Parathyroid adenoma (tissue), 2 donors: ENCODE measurements at regions not wholly inside any gene's neighbourhood (a gene's known extent, or its start where the extent isn't known, plus 50 kb on each side); places are given as distances from the start of the nearest gene placed in this dataset.
A peak's percentile ranks its signal among the peaks of the same experiment; 100 is the strongest.

ENCODE experiments used
- H2AFZ ChIP-seq: fragments of 300-600 bp; sonication (generic); one replicate; pipeline ENCODE4 v1.7.0; 2017; ENCODE audit warnings: antibody characterized with exemption, mild to moderate bottlenecking
- H3K27ac ChIP-seq: fragments of 300-600 bp; sonication (generic); one replicate; pipeline ENCODE4 v1.7.0; 2017
- H3K27me3 ChIP-seq: fragments of 300-600 bp; sonication (generic); one replicate; pipeline ENCODE4 v1.7.0; 2017; ENCODE audit warnings: low read length; ENCODE audit not compliant: control insufficient read depth, insufficient read depth
- H3K36me3 ChIP-seq: fragments of 300-600 bp; sonication (generic); one replicate; pipeline ENCODE4 v1.7.0; 2017; ENCODE audit warnings: low read length; ENCODE audit not compliant: control insufficient read depth, insufficient read depth
- H3K4me1 ChIP-seq: fragments of 300-600 bp; sonication (generic); one replicate; pipeline ENCODE4 v1.7.0; 2017; ENCODE audit warnings: control low read depth
- H3K4me2 ChIP-seq: fragments of 300-600 bp; sonication (generic); one replicate; pipeline ENCODE4 v1.7.0; 2017; ENCODE audit warnings: low read length
- H3K4me3 ChIP-seq: fragments of 300-600 bp; sonication (generic); one replicate; pipeline ENCODE4 v1.7.0; 2017; ENCODE audit warnings: low read depth, low read length
- H3K79me2 ChIP-seq: fragments of 300-600 bp; sonication (generic); one replicate; pipeline ENCODE4 v1.7.0; 2017; ENCODE audit warnings: control low read depth
- H3K9ac ChIP-seq: fragments of 300-600 bp; sonication (generic); one replicate; pipeline ENCODE4 v1.7.0; 2017; ENCODE audit warnings: mild to moderate bottlenecking
- H3K9me3 ChIP-seq: fragments of 300-600 bp; sonication (generic); one replicate; pipeline ENCODE4 v1.7.0; 2017; ENCODE audit warnings: low read length; ENCODE audit not compliant: control insufficient read depth
- TF ChIP-seq, protein P1 (sequence below): fragments of 300-600 bp; sonication (generic); IDR thresholded peaks from one replicate; pipeline ENCODE4 v1.7.0; 2017; ENCODE audit warnings: antibody characterized with exemption, mild to moderate bottlenecking
- donor health status: primary hyperparathyroidism.

DNA sequence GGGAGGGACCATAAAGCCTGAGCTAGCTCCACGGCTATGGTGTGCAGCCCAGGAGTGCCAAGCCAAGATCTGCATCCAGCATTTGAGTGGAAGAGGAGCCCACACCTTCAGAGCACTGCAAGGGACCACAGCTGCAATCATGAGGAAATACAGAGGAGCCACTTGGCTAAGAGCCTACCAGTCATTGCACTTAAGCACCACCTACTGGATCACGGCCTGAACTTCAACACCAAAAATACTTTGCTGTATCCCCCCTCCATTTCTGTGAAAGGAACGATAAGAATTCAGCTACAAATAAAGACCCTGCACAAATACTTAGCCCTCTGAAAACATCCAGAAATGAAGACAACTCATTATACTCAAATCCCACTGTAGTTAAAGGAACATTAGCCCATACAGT lies 545.3 kb downstream of the TSN start:
- TF ChIP-seq, protein P1, sequence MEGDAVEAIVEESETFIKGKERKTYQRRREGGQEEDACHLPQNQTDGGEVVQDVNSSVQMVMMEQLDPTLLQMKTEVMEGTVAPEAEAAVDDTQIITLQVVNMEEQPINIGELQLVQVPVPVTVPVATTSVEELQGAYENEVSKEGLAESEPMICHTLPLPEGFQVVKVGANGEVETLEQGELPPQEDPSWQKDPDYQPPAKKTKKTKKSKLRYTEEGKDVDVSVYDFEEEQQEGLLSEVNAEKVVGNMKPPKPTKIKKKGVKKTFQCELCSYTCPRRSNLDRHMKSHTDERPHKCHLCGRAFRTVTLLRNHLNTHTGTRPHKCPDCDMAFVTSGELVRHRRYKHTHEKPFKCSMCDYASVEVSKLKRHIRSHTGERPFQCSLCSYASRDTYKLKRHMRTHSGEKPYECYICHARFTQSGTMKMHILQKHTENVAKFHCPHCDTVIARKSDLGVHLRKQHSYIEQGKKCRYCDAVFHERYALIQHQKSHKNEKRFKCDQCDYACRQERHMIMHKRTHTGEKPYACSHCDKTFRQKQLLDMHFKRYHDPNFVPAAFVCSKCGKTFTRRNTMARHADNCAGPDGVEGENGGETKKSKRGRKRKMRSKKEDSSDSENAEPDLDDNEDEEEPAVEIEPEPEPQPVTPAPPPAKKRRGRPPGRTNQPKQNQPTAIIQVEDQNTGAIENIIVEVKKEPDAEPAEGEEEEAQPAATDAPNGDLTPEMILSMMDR, result no peak
- Histone ChIP-seq H3K36me3 (no peaks in the 10 kb centered on the region), H3K9me3 (no peaks in the 10 kb centered on the region), H3K4me2 (no peak overlapping the region), H3K4me3 (no peak overlapping the region), H2AFZ (no peak overlapping the region), H3K27ac (no peak overlapping the region), H3K4me1 (no peaks in the 10 kb centered on the region), H3K27me3 (no peaks in the 10 kb centered on the region), H3K79me2 (no peaks in the 10 kb centered on the region), H3K9ac (no peak overlapping the region)

DNA sequence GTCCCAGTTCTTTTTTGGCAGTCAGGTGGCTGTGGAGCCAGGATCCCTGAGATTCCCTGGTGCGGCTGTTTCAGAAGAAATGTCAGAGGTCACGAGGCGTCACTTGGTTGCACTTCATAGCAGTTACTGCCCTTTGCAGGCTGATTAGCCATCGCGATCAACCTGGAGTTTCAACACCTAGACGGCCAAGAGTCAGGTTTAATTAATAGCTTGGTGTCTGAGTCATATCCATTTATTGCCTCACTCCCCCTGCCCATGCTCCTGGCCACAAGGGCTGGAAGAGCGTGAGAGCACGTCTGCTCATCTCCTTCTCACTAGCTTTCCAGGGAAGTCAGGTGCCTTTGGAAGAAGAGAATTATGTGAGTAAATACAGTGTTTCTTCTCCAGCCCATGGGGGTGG lies 552.3 kb downstream of the TSN start:
- Histone ChIP-seq H2AFZ (peak overlapping the region; percentile 75), H3K9me3 (no peaks in the 10 kb centered on the region), H3K27ac (peak overlapping the region; percentile 82), H3K4me3 (no peak overlapping the region), H3K4me2 (no peak overlapping the region), H3K9ac (no peak overlapping the region), H3K4me1 (peaks cover 29% of the 10 kb centered on the region), H3K36me3 (no peaks in the 10 kb centered on the region), H3K27me3 (no peaks in the 10 kb centered on the region), H3K79me2 (no peaks in the 10 kb centered on the region)
- TF ChIP-seq, protein P1, result no peak

DNA sequence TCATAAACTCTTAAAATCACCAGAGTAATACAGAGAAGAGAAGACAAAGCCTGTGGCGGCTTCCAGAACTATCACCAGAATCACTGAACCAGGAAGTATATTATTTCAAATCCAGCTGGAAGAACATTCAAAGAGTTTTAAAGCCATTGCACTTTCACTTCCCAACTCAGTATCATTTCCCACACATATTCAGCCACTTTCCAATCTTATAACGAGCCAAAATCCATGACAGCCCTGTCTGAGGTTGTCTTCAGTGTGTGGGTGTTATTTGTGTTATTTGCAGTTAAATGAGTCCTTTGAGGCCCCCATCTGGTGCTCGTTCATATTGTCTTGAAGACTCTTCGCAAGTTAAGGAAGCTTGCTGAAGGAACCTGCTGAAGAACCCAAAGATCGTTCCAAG lies 559.9 kb downstream of the TSN start:
- Histone ChIP-seq H3K4me2 (no peak overlapping the region), H3K4me1 (peaks cover 8% of the 10 kb centered on the region), H2AFZ (peak overlapping the region; percentile 4), H3K79me2 (no peaks in the 10 kb centered on the region), H3K9me3 (no peaks in the 10 kb centered on the region), H3K27ac (no peak overlapping the region), H3K36me3 (no peaks in the 10 kb centered on the region), H3K27me3 (no peaks in the 10 kb centered on the region), H3K4me3 (no peak overlapping the region), H3K9ac (no peak overlapping the region)
- TF ChIP-seq, protein P1, result no peak

DNA sequence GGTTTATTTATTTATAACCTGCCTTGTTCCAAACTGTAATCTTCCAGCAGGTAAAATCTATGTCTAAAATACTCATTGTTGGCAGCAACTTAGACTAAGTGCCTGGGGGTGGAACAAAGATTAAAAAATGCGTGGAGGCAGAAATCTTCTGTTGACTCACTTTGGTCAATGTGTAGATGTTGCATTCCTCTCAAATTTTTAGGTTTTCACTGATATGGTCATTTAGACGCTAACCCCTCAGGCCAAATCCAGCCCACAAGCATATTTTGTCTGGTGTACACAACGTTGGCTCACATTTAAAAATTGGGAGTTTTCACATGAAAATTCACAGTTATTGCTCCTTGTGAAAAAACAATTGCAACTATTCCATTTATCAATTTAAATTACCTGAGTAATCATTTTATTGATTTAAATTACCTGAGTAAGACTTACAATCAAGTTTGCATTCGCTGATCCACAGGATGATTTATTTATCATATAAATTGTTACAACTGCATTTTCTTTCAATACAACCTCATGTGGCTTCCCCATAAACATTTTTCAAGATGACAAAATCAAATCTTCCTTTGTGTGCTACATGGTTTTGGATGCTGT lies 564.2 kb downstream of the TSN start:
- H2AFZ ChIP-seq, result no peak overlapping the region
- peaks cover 31% of the 10 kb centered on the region for H3K4me1 ChIP-seq
- no peak overlapping the region for H3K4me3 ChIP-seq
- TF ChIP-seq, protein P1, result no peak
- H3K9me3 ChIP-seq, result no peaks in the 10 kb centered on the region
- no peak overlapping the region for H3K9ac ChIP-seq
- no peak overlapping the region for H3K4me2 ChIP-seq
- no peaks in the 10 kb centered on the region for H3K27me3 ChIP-seq
- H3K79me2 ChIP-seq, result no peaks in the 10 kb centered on the region
- H3K36me3 ChIP-seq, result no peaks in the 10 kb centered on the region
- H3K27ac ChIP-seq, result no peak overlapping the region

DNA sequence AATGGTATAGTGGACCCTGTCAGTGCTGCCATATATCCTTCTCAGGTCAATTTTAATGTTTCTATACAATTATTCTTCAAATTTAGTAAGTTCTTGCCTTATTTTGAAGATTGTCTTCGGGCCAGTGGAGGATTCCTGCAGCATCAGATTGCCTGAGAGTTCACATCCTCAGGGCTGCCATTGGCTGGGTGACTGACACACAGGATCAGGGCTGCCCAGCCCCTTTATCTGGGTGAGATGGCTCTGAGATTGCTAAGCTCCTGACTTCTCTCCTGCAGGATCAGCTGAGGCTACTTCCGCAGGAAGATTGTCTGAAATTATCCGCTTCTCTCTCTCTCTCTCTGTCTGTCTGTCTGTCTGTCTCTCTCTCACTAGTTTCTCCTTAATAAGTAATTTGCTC lies 567.4 kb downstream of the TSN start:
- Histone ChIP-seq H2AFZ (peak overlapping the region; percentile 54), H3K4me2 (no peak overlapping the region), H3K4me3 (no peak overlapping the region), H3K36me3 (no peaks in the 10 kb centered on the region), H3K9me3 (no peaks in the 10 kb centered on the region), H3K4me1 (peaks cover 22% of the 10 kb centered on the region), H3K9ac (no peak overlapping the region), H3K27ac (peak overlapping the region; percentile 83), H3K79me2 (no peaks in the 10 kb centered on the region), H3K27me3 (no peaks in the 10 kb centered on the region)
- TF ChIP-seq, protein P1, result no peak
